GM18507 (cell line): ENCODE measurements at regions not wholly inside any gene's neighbourhood (a gene's known extent, or its start where the extent isn't known, plus 50 kb on each side); places are given as distances from the start of the nearest gene placed in this dataset.
"Not testable (repeated sequence)": the region's sequence is repeated elsewhere in the genome, so short reads cannot be mapped to it uniquely, and the experiment has no call there.

Experiments
- DNase-seq: peaks from one replicate; pipeline ENCODE4 v3.0.0; 2011; ENCODE audit warnings: low read depth; ENCODE audit not compliant: insufficient read length; ENCODE audit errors: extremely low spot score
- FAIRE-seq: peaks from 2 replicates; lab custom pipeline; 2011; peaks lifted over from hg19 to GRCh38; lab: Jason Lieb, UNC

DNA sequence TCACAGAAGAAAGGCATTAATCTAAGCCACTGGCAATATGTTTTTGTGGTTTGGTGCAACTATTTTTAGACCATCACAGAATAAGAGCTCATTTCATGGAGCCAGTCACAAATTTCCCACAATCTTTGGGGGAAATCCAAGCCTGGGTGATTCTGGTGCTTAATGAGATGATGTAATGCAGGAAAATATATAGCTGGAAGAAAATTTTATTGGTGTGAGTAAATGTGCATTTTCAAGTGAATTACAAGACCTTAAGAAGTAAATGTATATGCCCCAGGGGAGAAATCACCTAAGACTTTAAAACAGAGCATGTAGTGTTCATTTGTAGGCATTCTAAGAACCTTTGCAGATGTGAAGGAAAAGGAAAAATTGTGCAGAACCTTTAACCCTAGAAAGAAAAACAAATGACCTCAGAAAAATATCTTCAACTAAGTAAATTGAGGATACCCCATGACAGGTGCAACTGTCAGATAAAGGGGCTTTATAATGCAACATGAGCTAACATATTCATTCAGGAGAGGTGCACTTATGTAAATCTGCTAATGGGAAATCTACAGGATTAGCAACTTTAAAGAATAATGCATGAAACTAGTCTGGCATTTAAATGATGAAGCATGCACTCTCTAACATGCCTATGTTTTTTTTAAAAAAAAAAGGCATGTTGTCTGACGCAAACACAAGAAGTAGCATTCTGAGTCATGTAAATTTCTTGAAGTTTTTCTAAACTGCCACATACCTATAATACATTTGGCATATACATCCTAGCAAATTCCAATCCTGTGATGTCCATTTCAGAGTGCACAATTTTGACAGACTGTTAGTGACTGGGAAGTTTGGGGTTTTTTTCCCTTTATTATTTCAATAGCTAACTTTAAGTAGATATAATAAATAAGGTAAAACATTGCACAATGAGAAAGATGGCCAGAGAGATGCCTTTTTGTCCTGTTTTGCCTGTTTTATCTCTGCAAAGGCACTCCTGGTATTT is 105.1 kb downstream of the MEX3B start:
- no peak for FAIRE-seq

DNA sequence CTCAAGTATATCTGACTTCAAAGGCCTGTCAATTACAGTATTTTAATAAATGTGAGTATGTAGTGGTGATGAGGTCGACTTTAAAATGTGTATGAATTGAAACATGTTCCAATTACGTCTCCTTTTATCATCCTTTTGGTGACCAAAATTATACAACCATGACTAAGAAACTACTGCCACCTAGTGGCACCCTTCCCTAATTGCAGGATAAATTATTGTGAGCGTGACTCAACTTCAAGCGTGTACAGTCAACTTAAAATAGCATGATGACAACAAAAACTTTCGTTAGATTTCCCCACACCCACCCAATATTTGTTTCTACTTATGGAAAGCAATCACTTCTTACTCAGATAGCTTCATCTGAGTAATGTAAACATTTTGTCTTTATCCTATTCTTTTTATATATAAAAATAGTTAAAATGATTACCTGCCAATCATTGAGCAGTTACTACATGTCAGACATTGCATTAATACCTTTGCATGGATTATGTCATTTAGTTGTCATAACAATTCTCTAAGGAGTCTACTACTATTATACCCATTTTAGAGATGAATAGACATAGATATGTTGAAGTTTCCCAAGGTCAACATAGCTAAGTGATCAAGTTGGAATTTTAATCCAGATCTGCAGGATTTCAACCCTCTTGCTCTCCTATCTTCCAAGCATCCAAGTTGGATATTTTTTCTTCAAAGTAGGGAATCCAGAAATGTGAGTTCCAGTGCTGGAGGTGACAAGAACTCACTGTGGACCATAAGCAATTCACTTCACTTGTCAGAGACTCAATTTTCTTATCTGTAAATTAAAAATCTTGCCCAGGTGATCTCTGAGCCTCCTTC is 106.0 kb downstream of the MEX3B start:
- DNase-seq = peak; percentile 17
- FAIRE-seq = peak; percentile 82

More for the DNA sequence above, 105.1 kb downstream of the MEX3B start:
- DNase-seq = no peak

DNA sequence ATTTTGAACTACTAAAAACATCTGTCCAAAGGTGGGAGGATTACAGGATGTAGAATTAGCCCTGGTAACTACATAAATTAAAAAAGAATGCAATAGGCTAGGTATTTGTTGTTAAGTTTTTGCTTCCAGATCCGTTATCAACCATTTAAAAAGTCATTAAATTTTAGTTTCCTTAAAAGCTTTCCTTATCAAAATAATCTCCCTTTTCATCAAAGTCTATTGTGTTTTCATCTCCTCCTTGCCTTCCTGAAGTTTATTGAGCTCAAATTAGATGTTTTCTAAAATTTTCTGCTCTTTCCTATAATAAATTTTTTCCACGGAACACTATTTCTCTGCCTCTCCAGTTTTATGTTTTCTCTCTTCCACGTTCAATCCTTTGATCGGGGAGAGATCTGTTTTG is 108.6 kb downstream of the MEX3B start:
- DNase-seq (no peak), FAIRE-seq (no peak)

DNA sequence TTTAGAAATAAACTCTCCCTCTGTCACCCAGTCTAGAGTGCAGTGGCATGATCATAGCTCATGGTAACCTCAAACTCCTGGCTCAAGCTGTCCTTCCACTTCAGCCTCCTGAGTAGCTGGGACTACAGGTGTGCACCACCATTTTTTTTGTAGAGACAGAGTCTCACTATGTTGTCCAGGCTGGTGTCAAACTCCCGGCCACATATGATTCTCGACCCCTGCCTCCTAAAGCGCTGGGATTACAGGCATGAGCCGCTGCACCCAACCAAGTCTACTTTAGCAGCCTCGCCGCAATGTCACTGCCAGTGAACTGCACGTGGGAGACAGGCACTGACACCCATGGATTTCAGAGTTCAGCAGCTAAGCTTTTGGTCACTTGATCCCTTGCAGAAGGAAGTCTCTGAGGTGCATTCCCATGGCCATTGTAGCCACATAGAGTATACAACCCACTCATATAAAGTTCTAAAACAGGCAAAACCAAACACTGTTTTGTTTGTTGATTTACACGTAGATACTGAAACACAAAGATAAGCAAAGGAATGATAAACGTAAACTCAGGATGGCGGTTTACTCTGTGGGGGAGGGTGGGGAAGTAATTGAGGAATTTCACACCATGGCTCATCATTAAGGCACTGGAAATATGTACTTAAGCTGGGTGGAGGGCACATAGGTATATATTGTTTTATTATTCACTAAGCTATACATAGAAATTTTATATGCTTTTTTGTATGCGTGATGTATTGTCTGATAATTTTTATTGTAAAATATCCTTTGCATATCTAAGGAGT is 115.0 kb downstream of the MEX3B start:
- FAIRE-seq = no peak
- DNase-seq = no peak

DNA sequence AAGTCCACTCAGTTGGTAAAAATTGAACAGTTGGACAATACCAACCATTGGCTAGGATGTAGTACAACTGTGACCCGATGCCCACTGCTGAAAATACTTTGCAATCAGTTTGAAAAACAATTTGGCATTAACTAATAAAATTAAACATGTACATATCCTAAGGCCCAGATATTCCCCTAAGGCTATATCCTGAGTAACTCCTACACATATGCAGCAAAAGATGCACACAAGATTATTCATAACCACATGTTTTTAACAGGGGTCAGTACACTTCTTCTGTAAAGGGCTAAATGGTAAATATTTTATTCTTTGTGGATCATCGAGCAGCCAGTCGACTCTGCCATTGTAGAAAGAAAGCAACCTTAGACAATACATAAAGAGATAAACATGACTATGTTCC is 116.3 kb downstream of the MEX3B start:
- DNase-seq (no peak), FAIRE-seq (no peak)

DNA sequence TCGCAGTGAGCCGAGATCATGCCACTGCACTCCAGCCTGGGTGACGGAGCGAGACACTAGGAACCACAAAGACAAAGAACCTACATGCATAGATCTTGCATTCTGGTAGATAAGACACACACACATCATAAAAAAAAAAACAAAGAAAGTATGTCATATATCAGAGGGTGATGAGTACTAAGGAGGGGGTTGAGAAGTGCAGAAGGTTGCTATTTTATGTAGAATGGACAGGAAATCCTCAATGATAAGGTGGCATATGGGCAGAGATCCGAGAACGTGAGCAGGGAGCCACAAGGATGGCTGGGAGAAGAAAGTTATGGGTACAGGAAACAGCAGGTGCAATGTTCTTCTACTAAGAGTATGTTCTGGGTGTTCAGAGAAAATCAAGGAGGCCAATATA is 118.8 kb downstream of the MEX3B start:
- FAIRE-seq = no peak

DNA sequence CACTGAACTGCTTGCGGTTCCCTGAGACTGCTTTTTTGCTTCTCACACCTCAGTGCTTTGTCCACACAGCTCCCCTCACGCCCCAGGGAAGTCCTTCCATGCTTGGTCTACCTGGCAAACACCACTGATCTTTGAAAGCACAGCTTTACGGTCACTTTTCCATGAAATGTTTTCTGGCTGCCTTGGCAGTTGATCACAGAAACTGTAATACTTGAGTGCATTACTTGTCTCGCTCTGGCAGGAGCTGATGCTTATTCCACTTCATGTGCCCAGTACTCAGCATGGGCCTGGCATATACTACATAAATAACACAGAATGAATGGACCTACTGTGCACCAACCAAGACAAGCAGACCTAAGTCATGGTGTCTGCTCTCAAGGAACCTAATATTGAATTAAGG is 121.1 kb downstream of the MEX3B start:
- no peak for DNase-seq
- no peak for FAIRE-seq

More for the DNA sequence above, 118.8 kb downstream of the MEX3B start:
- no peak for DNase-seq

DNA sequence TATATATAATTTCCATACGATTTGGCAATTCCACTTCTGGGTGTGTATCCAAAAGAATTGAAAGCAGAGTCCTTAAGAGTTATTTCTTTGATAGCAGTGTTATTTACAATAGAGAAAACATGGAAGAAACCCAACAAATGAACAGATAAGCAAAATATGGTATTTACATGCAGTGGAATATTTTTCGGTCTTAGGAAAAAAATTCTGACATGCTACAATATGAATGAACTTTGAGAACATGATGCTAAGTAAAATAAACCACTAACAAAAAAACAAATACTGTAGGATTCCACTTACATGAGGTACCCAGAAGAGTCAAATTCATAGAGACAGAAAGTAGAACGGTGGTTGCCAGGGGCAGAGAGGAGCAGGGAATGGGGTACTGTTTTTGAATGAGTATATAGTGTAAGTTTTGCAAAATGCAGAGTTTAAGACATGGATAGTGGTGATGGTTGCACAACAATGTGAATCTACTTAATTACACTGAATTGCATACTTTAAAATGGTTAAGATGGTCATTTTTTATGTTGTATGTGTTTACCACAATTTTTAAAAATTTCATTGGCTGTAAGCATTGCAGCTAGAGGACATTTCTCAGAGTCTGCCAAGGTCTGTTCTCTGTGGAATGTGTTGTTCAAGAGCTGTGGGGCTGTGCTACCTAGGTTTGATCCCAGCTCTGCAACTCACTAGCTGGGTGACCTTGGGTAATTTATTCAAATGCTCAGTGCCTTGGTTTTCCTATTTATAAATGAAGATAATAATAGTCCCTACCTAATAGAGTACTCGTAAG is 122.1 kb downstream of the MEX3B start:
- DNase-seq (no peak), FAIRE-seq (no peak)

DNA sequence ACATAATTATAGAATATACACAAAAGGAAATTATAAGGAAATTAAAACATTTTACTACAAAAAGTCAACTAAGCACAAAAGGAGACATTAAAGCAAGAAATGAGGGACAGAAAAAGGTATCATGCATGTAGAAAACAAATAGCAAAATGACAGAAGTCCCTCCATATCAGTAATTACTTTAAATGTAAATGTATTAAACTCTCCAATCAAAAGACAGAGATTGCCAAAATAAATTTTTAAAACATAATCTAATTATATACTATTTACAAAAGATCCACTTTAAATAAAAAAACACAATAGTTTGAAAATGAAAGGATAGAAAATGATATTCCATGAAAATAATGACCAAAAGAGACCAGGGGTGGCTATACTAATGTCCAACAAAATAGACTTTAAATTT is 123.7 kb downstream of the MEX3B start:
- no peak for DNase-seq
- FAIRE-seq = no peak

DNA sequence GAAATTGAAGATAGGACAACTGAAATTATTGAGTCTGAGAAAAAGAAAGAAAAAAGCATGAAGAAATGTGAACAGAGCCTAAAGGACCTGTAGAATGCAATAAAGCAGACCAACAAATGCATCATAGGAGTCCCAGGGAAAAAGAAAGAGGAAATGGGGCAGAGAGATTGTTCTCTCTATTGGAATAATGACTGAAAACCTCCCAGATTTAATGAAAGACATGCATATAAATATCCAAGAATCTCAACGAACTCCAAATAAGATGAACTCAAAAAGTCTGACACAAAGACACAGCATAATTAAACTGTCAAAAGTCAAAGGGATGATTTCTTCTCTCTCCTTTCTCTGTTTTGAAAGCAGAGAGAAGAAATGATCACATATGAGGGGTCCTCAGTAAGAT is 124.7 kb downstream of the MEX3B start:
- FAIRE-seq = no peak

DNA sequence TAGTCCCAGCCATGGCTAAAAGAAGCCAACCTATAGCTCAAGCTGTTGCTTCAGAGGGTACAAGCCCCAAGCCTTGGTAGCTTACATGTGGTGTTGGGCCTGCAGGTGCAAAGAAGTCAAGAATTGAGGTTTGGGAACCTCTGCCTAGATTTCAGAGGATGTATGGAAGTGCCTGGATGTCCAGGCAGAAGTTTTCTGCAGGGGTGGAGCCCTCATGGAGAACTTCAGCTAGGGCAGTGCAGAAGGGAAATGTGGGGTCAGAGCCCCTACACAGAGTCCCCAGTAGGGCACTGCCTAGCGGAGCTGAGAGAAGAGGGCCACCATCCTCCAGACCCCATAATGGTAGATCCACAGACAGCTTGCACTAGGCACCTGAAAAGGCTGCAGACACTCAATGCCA is 127.1 kb downstream of the MEX3B start:
- FAIRE-seq, DNase-seq: not testable (repeated sequence)

More for the DNA sequence above, 124.7 kb downstream of the MEX3B start:
- no peak for DNase-seq

DNA sequence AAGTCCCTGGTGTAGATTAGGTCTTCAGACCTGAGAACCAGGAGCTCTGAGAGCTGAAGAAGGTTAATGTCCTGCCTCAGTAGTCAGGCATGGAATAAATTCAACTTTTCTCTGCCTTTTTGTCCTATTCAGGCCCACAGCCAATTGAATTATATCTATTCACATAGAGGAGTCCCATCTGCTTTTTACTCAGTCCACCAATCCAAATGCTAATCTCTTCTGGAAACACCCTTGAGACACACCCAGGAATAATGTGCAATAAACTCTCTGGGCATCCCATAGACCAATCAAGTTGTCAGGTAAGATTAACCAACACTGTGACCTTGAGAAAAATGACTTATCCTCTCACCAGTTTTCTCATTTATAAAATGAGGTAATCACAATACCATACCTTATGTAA is 129.4 kb downstream of the MEX3B start:
- DNase-seq (no peak), FAIRE-seq (no peak)

DNA sequence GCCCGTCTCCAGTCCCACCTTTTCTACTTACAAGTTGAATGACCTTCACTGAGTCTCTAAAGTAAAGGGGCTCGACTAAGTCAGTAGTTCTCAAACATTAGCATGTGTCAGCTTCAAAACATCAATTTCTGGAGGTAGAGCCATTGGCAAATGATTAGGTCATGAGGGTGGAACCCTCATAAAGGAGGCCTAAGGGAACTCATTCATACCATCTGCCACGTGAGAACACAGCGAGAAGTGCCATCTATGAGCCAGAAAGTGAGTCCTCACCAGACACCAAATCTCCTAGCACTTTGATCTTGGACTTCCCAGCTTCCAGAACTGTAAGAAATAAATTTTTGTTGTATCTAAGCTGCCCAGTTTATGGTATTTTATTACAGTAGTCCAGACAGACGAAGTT is 129.8 kb downstream of the MEX3B start:
- FAIRE-seq (no peak), DNase-seq (no peak)

DNA sequence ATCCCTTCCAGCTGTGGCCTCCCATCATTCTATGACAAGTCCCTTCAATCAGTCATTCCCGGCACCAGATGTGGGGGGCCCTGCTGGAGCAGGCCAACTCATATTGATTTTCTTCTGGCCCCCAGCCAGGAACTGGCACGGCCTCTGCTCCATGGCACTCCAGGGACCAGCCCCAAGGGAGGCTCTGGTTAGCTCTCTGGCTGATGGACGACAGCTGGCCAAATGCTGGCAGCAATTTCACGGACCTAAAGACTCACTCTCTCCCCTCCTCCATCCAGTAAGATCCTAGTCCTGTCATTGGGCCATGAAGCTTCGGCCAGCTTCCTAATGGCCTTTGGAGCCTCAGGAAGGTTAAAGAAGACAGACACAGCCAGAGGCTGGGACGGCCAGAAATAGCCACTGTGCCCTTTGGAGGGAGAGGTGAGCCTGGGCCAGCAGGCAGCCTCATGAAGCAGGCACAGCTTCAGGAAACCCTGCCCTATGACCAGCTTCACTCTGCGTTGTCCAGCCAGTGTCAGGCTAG is 131.0 kb downstream of the MEX3B start:
- no peak for FAIRE-seq
- DNase-seq = no peak

DNA sequence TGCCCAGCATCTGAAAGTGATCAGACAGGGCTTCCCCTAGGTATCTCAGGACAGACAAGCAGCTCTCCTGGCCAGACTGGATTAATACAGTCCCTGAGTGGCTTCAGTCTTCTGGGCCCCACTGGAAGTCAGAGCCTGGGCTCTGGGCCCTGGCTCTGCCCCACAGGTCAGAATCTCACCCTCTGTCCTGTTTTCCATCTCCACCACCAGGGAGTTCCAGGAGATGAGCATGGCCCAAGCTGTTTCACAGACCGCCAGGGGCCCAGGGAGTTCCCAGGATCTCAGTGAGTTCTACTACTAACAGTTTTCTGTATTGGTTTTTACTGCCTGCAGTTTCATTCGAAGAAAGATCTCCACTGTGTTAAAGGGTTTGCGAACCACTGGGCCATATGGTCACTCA is 131.5 kb downstream of the MEX3B start:
- FAIRE-seq (no peak), DNase-seq (no peak)

DNA sequence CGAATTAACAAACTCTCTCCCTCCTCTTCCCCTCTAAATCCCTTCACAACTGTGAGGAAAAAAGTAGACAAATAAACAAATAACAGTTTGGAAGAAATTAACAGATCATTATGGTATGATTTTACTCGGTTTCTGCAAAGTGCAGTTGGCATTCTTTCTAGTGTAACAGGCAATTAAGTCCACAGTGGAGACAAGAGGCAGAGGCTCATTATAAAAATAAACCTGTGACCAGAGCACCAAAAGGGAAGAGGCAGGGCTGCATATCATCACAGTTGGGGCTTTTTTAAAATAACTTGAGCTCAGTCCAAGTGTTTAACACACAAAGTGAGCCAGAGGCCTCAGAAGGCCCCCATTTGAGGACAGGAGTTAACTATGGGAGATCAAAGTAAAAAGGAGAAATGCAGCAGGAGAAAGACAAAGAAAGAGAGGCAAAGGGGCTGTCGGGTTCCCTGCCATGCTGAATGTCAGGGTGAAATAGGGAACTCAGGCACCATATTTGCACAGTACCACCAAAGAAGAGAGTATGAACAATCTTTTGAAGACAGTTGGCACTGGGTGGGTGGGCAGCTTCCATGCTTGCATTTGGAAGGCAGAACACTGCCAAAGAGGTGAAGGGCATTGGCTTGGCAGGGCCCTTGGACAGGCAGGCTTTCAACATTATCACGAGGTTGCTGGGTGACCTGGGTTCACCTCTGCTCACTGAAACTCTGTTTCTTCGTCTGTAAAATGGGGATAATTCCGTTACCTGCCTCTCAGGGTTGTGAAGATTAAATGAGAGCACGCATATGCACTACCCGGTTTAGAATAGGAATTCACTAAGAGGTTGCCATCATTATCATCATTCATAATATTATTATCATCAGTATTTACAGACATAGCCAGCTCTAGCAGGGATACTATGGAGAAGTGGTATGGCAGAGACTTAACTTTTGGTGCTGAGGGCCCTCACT is 134.5 kb downstream of the MEX3B start:
- FAIRE-seq (no peak), DNase-seq (no peak)

DNA sequence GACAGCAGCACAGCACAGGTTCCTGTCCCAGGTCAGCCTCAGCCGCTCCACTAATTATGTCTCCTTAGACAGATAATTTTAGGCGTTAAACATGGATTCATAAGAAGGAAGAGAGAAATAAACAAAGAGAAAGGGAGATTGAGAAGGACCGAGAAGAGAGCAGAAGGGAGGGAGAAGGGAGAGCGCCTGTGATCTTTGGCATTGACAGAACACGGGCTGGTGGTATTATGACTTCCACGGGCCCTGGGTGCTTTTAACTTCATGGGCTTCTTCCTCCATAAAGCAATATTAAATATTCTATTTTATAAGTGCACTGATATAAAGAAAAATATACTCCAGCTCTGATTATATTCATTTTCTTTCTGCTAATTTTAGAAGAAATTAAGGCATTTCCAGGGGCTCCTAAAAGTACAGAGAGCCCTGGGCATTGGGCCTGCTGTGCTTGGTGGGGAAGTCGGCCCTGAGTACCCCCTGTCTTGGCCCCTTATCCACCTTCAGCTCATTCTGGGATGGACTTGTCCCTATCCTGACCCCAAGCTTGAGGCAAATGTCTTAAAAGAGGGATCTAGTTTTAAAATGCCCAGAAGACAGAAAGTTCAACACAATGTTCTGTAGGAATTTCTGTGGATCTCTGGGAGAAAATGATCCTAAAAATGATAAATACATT is 135.3 kb downstream of the MEX3B start:
- DNase-seq = no peak
- no peak for FAIRE-seq
